HG03025 (cell line): ENCODE measurements at regions not wholly inside any gene's neighbourhood (a gene's known extent, or its start where the extent isn't known, plus 50 kb on each side); places are given as distances from the start of the nearest gene placed in this dataset.

ENCODE experiments used
- ATAC-seq: cut with Tn5 transposase; IDR thresholded peaks from one replicate; pipeline ENCODE4 v1.9.1; 2021; ENCODE audit warnings: mild to moderate bottlenecking, moderate library complexity; ENCODE audit not compliant: unreplicated experiment, low FRiP score

DNA sequence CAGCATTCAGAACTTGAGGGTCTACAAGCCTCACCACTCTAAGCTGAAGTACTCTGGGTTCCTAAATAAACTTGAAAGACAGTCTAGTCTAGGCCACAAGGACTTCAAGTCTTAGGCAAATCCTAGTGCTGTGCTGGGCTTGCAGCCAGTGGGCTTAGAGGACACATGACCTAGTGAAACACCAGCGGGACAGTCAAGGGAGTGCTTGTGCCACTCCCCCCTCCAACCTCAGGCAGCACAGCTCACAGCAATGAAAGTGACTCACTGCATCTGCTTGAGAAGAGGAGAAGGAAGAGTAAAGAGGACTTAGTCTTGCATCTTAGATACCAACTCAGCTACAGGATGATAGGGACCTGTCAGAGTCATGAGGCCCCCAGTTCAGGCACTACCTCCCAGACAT lies 438.1 kb downstream of the IPO8 start:
- ATAC-seq = no peak

- ATAC-seq = no peak
Measured at GRCh38 chr12:30251546-30251945, 444.1 kb downstream of the IPO8 start.

- no peak for ATAC-seq
Measured at GRCh38 chr12:30243426-30243825, 452.2 kb downstream of the IPO8 start.

GRCh38 chr12:30219047-30219446 lies 435.3 kb upstream of the TMTC1 start:
- no peak for ATAC-seq

DNA sequence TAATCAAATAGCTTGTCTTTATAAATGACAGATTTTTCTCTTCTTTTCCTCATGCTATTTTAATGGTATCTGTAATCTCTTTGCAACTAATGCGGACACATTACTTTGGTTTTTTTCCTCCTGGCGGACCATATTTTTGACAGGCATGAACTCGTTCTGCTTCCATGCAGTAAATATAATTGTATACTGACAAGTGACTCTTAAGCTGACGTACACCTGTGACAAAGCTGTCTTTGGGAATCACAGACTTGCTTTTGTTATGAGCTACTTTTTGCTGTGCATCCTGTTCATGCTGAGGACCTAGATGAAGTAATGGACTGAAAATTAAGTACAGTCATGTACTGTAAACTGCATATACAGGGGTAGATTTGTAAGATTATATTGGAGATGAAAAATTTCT lies 434.3 kb upstream of the TMTC1 start:
- ATAC-seq = no peak

DNA sequence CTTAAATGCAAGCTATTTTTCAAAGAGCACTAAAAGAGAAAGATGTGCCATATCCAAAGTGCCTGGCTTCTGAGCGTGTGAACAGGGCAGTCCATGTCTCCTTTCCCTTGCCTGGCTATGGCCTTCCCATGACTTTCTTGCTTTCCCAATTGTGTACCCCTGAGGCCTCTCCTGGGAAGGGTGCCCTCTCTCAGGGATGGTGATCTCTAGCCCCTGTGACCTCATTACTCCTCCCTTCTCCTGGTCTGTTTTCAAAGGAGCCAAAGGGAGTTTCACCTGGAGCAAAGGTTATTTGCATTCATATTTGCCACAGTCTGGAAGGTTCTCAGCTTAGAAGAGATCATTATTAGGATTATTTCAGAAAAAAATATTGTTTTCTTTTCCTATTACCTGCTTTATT lies 429.4 kb upstream of the TMTC1 start:
- no peak for ATAC-seq

DNA sequence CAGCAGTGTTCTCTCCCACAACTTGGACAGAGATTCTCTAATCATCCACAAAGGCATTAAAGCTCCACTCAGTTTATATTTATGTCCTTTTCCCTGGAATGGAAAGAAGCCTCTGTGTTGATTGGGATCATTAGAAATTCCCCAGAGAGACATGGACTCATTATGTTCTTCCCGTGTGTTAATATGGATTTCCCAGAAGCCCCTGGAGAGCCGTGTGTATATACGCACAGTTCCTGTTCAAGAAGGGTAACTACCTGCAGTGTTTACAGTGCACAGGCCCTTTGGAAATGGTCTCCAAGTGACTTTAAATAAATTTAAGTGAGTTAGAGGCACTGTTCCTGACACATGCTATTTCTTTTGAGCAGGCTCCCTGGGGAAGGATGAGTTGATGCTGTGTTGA lies 428.0 kb upstream of the TMTC1 start:
- ATAC-seq = no peak

DNA sequence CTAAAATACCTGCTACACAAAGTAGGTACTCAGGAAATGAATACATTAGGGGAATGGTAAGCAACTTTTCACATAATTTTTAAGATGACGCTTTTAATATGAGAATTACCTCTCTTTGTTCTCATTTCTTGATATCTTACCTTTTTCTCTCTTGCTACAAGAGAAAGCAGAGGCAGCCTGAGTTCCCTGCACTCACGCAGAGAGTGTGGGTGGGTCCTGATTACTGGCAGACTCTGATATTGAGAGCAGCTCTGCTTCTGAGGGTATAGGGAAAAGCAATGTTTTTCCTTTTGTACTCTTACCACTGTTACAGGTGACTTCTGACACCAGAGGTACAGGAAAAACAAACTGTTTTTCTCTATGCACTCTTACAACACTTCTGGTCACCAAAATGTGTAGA lies 420.2 kb upstream of the TMTC1 start:
- ATAC-seq = no peak

- ATAC-seq = no peak
Measured at GRCh38 chr12:30202521-30203254, 418.9 kb upstream of the TMTC1 start.

- no peak for ATAC-seq
Measured at GRCh38 chr12:30201301-30202160, 417.8 kb upstream of the TMTC1 start.

DNA sequence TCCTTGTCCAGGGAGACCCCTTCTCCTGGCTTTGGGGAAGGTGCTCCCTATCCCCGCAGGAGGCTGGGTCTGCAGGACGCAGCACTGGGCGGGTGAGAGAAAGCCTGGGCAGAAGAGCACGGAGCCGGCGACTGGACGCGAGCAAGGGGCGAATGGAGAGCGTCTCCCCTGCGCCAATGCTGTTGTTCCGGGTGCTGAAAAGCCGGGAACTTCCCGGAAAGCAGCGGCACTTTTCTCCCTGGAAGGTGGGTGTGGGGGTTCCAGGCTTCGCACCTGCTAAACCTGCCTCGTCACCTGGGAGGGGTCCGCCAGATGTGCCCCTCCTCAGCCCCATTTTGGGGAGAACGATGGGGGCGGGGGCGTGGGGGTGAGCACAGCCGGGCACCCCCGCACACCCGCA lies 417.1 kb upstream of the TMTC1 start:
- no peak for ATAC-seq

GRCh38 chr12:30197392-30198057 lies 413.8 kb upstream of the TMTC1 start:
- ATAC-seq = no peak

- ATAC-seq = no peak
Measured at GRCh38 chr12:30191696-30192455, 408.1 kb upstream of the TMTC1 start.

DNA sequence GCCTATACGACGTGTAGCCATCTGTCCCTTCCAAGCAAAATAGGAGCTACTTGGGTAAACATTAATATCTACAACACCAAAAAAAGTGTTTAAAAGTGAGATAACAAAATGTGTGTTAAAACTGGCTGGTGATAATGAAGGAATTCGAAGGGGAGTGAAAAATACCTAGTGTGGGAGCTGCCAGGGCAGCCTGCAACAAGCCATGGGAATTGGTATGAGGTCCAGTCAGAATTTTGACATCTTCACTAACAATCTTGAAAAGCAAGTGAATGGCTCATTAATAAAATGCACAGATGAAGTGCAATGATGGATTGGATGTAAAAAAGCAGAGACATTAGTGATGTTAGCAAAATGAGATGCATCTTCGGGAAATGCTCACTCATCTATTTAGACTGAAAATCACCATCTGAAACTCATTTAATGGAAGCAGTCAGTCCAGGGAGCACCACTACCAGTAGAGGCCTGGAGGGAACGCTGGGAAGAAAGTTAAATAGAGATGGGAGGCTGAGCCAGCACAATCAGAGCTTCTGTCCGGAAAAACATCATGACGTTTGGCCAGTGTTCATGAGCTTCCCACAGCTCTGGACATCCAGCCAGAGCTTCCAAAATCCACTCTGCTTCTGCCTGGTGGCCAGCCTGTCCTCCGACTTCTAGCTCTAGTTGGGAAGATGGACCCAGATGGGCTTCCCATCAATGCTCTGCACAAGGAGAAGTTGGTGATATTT lies 405.0 kb upstream of the TMTC1 start:
- no peak for ATAC-seq

- ATAC-seq = no peak
Measured at GRCh38 chr12:30187426-30187825, 403.7 kb upstream of the TMTC1 start.

DNA sequence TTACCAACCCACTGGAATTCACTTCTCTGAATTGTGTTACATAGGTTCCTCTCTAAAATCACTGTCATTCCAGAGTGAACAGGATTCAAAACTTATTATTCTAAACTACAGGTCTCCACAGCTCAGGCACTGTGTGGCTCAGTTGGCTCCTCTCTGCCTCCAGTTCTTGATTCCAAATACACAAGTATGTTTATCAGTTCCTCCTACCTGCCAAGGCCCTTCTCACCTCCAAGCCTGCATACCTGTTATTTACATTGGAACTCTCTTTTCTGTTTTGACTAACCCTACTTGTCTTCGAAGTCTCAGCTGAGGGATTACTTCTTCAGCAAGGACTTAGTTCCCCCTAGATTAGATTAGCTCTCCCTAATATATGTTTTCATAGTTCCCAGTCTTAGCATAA lies 397.6 kb upstream of the TMTC1 start:
- ATAC-seq = no peak

DNA sequence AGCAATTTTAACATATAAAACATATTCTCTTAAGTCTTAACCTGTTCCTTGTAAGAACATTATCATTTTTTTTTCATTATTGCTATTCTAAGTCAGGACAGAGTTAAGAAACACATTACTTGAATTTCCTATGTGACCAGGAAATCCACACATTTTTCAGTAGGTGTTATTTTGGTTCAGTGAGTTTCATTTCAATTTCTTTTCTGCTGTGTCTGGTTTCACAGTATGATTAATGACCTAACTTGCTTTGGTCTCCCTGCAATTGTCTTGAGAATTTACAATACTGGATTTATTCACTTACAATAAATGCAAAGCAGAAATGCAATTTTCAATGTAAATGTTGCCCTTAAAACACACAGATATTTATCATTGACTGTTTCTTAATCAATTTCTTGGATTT lies 396.9 kb upstream of the TMTC1 start:
- ATAC-seq = no peak

DNA sequence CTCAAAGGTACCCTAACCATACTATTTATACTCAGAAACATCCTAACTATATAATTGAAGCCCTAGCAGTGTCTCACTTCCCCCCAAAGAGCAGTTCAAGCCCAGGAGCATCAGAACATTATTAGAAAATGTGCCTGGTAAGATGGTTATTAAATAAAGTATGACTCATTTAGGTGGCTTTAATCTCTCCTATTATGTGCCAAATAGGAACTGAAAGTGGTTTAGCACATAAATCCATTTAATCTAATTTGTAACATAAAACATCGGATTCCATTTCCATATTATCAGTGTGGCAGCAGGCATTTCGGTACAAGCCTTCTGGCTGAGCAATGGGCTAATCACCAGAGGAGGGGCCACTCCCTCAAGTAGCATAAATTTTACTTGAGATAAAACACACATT lies 395.2 kb upstream of the TMTC1 start:
- no peak for ATAC-seq

- no peak for ATAC-seq
Measured at GRCh38 chr12:30169839-30170591, 386.3 kb upstream of the TMTC1 start.
